Colonic mucosa (tissue), 4 donors: ENCODE measurements at regions not wholly inside any gene's neighbourhood (a gene's known extent, or its start where the extent isn't known, plus 50 kb on each side); places are given as distances from the start of the nearest gene placed in this dataset.

Source experiments
- DNase-seq: peaks from one replicate; pipeline ENCODE4 v3.0.0-alpha.2; 2020
- H3K27ac ChIP-seq: fragments of 200-600 bp; one replicate; pipeline ENCODE4 v1.8.0; 2021
- H3K27me3 ChIP-seq: fragments of 200-600 bp; one replicate; pipeline ENCODE4 v1.8.0; 2021
- H3K36me3 ChIP-seq: fragments of 200-600 bp; one replicate; pipeline ENCODE4 v1.8.0; 2021
- H3K4me1 ChIP-seq: fragments of 200-600 bp; one replicate; pipeline ENCODE4 v1.8.0; 2021; ENCODE audit warnings: mild to moderate bottlenecking
- H3K4me3 ChIP-seq: fragments of 200-600 bp; one replicate; pipeline ENCODE4 v1.8.0; 2021
- H3K9ac ChIP-seq, 2 donors: one replicate each; pipeline ENCODE4 v1.7.0; 2013; ENCODE audit warnings: control low read depth in 2 of 2, low read depth in 2 of 2, low read length in 2 of 2
- H3K9me3 ChIP-seq: fragments of 200-600 bp; one replicate; pipeline ENCODE4 v1.8.0; 2021
- intact Hi-C: fragments of 100-400 bp; cut with DNase I; formaldehyde crosslinking; loops from one replicate; pipeline ENCODE4 v1.14.1; 2022
- TF ChIP-seq, protein P1 (sequence below): fragments of 200-600 bp; IDR thresholded peaks from one replicate; pipeline ENCODE4 v1.8.0; 2022; ENCODE audit warnings: antibody characterized with exemption, mild to moderate bottlenecking
- donor health status: healthy.
- donor health status: DM: no; HTN: no; CAD: no.
- donor health status: DM: no; HTN: no; CAD: no.

DNA sequence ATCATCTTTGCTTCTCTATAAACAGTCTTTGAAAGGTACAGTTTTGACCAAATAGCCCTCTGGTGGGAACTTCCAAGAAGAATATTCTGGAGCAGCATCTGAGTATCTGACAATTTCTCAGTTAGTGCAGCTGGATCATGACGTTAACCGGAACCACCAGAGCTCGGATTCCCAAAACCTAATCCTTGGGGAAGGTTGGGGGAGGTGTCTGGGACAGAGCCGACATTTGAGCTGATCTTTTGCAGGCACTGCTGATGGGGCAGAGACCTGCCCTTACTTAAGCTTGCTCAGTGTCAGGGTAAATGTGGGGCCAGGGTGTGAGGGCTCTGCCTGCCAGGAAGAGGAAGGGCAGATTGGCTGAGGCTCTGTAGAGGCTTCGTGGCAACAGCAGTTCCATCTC, 416.6 kb downstream of the DHX35 start:
- Histone ChIP-seq H3K36me3 (no peaks in the 10 kb centered on the region), H3K9ac (no peak overlapping the region), H3K27me3 (no peaks in the 10 kb centered on the region), H3K4me1 (no peaks in the 10 kb centered on the region), H3K27ac (no peak overlapping the region), H3K9me3 (no peaks in the 10 kb centered on the region), H3K4me3 (no peak overlapping the region)
- intact Hi-C loops, result no loop called here
- DNase-seq, result no peak
- TF ChIP-seq, protein P1, sequence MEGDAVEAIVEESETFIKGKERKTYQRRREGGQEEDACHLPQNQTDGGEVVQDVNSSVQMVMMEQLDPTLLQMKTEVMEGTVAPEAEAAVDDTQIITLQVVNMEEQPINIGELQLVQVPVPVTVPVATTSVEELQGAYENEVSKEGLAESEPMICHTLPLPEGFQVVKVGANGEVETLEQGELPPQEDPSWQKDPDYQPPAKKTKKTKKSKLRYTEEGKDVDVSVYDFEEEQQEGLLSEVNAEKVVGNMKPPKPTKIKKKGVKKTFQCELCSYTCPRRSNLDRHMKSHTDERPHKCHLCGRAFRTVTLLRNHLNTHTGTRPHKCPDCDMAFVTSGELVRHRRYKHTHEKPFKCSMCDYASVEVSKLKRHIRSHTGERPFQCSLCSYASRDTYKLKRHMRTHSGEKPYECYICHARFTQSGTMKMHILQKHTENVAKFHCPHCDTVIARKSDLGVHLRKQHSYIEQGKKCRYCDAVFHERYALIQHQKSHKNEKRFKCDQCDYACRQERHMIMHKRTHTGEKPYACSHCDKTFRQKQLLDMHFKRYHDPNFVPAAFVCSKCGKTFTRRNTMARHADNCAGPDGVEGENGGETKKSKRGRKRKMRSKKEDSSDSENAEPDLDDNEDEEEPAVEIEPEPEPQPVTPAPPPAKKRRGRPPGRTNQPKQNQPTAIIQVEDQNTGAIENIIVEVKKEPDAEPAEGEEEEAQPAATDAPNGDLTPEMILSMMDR, result no peak

DNA sequence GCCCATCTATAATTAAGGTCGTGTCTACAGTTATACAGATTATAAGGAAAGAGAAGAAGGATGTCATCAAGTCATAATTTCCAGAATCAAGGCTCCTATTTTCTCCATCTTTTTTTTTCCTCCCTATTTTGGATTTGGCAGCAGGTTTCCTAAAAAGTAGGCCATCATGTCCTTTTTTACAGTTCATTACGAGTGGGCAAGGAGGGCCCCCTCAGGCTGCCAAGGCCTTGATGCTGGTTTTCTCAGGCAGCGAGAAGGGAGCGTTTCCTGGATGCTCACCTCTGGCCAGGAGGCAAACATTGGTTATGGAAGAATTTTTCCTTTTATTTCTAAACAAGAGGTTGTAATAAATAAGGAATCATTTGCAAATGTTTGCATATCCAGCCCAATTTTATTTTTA, 414.6 kb downstream of the DHX35 start:
- no peak overlapping the region for H3K27ac ChIP-seq
- no peak for DNase-seq
- TF ChIP-seq, protein P1, result no peak
- no peaks in the 10 kb centered on the region for H3K36me3 ChIP-seq
- H3K9ac ChIP-seq, result no peak overlapping the region
- no peaks in the 10 kb centered on the region for H3K27me3 ChIP-seq
- H3K4me1 ChIP-seq, result no peaks in the 10 kb centered on the region
- no peaks in the 10 kb centered on the region for H3K9me3 ChIP-seq
- no peak overlapping the region for H3K4me3 ChIP-seq
- intact Hi-C loops, result no loop called here

DNA sequence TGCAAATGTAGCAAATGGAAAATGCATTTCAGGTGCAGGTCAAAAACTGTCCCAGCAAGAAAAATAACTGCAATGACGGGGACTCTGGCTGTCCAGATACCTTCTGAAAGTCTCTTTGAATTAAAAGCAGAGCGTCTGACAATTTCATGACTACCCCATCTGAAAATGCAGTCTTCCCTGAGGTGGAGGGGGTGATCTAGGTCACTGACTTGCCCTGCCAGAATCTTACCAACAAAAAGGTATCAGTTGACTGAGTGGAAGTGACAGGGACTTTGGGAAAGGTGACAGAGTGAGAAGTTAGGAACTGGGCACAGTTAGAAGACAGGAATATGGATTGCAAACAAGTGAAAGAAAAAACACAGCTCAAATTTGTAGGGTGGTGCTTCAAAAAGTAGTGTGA, 402.2 kb downstream of the DHX35 start:
- TF ChIP-seq, protein P1, result no peak
- H3K4me1 ChIP-seq, result no peaks in the 10 kb centered on the region
- no peak for DNase-seq
- H3K36me3 ChIP-seq, result no peaks in the 10 kb centered on the region
- intact Hi-C loops, result no loop called here
- H3K4me3 ChIP-seq, result no peak overlapping the region
- H3K9me3 ChIP-seq, result no peaks in the 10 kb centered on the region
- H3K9ac ChIP-seq, result no peak overlapping the region
- H3K27ac ChIP-seq, result no peak overlapping the region
- H3K27me3 ChIP-seq, result no peaks in the 10 kb centered on the region

DNA sequence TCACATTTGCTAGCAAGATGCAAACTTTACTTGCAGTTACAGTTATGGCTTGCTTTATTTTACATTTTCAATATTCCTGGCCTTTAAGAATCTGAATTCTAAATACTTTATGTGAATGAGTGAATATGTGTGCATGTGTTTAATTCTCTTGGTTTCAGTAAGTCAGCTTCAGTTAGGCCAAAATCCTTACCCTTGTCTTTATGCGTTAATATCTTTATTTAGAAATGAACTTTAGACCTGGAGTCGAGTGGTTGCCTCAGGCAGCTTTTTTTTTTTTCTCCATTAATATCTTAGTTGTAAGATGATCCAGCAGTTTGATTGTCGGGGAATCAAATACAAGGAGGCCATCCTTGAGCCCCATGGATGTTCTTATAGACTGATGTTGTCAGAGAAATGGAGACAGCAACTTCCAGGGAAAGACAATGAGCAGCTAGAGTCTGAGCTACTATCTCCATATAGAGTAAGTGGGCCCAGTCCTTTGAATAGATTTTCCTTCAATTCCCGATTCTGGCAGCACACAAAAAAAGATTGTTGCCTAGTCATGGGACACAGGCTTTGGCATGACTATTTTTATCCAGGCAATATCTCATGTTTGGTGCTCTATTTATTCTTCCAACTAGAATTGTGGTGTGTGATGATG, 398.0 kb downstream of the DHX35 start:
- no peak for DNase-seq
- intact Hi-C loops, result no loop called here
- Histone ChIP-seq H3K9ac (no peak overlapping the region), H3K4me3 (no peak overlapping the region), H3K36me3 (no peaks in the 10 kb centered on the region), H3K27ac (no peak overlapping the region), H3K9me3 (no peaks in the 10 kb centered on the region), H3K4me1 (no peaks in the 10 kb centered on the region), H3K27me3 (no peaks in the 10 kb centered on the region)
- TF ChIP-seq, protein P1, result no peak

DNA sequence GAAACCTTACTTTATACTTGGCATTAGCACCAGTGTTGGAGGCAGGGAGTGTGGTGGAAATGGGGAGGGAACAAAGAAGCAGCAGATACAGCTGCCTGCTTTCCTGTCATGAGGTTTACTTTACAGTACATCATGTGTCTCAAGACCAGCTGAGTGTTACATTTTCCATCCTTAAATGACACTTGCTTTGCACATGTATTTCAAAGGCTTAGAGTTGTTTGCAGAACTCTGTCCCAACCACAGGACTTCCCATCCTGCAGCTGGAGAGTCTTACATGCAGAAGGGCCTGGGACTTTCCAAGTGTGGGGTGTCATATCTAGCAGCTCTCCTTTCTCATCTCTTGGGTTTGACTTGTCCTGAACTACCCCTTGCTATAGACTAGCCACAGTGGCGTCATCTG, 395.9 kb downstream of the DHX35 start:
- H3K27ac ChIP-seq, result no peak overlapping the region
- H3K9ac ChIP-seq, result no peak overlapping the region
- DNase-seq, result no peak
- H3K4me1 ChIP-seq, result no peaks in the 10 kb centered on the region
- H3K4me3 ChIP-seq, result no peak overlapping the region
- TF ChIP-seq, protein P1, result no peak
- no peaks in the 10 kb centered on the region for H3K9me3 ChIP-seq
- H3K36me3 ChIP-seq, result no peaks in the 10 kb centered on the region
- intact Hi-C loops, result no loop called here
- no peaks in the 10 kb centered on the region for H3K27me3 ChIP-seq
